ENCODE measurements at regions not wholly inside any gene's neighbourhood (a gene's known extent, or its start where the extent isn't known, plus 50 kb on each side); places are given as distances from the start of the nearest gene placed in this dataset.
A peak's percentile ranks its signal among the peaks of the same experiment; 100 is the strongest.

DNA sequence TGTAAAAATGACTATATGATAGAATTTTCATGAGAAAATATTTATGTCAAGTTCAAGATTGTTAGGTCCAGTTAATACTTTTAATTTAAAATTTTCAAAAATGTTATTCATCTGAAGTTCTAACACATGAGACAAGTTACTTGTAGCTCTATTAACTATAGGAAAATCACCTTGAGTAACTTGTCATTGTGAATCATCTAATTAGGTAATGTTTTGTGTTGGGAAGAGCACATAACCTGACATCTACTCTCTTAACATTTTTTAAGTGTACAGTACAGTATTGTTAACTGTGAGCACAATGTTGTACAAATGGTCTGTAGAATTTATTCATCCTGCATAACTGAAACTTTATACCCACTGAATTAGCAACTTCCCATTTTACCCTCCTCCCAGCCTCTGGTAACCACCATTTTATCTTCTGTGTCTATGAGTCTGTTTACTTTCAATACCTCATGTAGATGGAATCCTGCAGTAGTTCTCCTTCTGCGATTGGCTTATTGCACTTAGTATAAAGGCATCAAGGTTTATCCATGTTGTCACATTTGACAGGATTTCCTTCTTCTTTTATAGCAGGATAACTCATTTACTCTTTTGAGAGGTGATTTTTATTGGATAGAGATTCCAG lies 54.6 kb downstream of the ARL4A start:
- DNase-seq (ENCODE audit: low spot score), result no peak

DNA sequence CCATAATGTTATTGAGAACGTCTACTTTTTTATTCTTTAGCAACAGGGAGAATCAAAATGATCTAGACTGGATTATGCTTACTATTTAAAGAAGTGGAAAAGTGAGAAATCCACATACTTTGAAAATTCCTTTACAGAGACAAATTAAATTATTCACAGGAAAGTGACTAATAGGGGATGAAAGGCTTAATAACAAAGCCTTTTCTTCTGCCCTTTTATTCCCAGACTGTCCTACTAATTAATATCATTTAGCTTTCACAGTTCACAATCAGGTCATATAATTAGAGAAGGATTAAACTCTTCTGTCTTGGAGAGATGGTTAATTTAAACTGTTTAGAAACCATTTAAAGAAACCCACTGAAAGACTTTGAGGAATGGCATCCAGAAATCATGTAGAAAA lies 58.8 kb downstream of the ARL4A start:
- DNase-seq (ENCODE audit: low spot score), result no peak

DNA sequence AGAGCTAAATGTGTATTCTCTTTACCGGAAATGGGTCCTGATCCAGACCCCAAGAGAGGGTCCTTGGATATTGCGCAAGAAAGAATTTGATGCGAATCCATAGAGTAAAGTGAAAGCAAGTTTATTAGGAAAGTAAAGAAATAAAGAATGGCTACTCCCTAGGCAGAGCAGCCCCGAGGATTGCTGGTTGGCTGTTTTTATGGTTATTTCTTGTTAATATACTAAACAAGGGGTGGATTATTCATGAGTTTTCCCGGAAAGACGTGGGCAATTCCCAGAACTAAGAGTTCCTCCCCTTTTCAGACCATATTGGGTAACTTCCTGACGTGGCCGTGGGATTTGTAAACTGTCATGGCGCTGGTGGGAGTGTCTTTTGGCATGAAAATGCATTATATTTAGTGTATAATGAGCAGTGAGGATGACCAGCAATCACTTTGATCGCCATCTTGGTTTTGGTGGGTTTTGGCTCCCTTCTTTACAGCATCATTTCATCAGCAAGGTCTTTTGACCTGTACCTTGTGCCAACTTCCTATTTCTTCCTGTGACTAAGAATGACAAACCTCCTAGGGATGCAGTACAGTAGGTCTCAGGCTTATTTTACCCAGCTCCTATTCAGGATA lies 60.4 kb downstream of the ARL4A start:
- no peak for DNase-seq (ENCODE audit: low spot score)

DNA sequence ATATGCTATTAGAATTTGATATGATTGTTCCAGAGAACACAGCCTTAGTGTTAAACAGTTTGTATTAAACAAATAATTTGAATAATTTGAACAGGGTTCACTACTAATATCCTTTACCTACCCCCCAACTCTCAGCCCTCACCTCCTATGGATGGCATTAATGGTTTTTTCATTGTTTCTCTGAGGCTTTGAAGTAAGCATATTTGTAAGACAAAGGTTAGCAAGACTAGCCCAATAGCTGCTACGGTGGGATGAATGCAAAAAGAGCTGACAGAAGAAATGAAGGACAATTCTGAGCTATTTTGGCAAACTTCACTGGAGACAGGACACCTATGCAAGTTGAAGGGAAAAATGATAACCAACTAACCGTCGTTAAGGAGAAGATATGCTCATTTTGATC lies 61.6 kb downstream of the ARL4A start:
- no peak for DNase-seq (ENCODE audit: low spot score)

DNA sequence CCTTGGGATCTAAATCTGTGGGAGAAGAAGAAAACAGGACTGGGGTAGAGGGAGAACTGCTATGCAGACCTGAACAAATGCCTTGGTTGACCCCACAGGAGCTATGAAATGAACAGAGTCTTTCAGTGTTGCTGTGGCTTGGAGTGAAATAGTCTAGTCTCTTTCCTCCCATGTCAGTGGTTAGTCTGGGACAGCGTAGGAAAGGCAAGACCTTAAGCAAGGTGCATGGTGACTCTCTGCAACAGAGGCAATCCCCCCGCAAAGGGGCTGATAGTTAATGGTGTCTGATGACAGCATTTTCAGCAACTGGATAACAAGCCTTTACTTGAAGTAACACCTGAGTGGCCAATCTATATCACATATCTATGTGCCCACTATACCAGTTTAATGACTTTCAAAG lies 62.3 kb downstream of the ARL4A start:
- DNase-seq (ENCODE audit: low spot score), result no peak

DNA sequence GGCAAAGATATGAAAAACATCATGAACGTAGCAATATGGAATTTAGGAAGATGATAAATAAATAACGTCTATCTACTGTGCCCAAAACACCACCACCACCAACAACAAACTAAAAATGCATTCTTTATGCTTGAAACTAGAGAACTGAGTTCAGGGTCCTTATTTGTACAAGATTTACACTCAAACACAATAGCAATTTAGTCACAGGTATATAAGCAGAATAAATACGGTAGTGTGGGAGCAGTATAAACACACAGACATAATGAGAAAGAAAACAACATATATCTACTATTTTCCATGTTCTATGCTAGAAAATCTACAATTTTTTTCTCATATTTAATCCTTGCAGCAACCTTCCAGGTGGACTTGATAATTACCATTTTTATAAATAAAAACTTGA lies 64.3 kb downstream of the ARL4A start:
- no peak for DNase-seq (ENCODE audit: low spot score)

DNA sequence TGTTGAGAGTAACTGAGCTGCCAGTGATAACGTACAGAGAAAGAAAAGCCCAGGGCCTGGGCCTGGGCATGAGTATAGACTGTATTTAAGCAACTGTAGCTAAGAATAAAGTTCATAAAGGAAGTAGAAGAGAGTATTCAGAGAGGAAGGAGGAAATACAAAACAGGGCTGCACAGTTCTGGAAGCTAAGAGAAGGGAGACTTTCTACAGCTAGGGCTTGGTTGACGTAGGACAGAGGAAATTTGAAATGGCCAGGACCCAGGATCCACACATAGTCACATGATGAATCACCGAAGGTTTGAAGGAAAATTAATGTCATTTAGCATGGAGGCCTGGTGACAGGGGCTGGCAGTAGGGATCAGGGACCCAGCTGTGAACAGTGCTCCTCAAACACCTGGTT lies 66.7 kb downstream of the ARL4A start:
- no peak for DNase-seq (ENCODE audit: low spot score)

DNA sequence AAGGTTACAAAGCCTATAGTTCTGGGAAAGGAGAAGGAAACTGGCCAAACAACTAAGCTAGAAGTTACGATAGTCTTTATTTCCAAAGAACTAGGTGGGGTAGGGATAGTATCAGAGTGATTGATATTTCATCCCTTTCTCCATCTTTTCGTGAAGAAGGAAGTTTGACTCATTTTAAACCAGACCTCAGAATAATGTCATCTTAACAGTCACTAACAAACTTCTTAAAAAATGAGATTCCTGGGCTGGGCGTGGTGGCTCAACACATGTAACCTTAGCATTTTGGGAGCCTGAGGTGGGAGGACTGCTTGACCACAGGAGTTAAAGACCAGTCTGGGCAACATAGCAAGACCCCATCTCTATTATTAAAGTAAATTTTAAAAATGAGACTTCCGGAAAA lies 69.4 kb downstream of the ARL4A start:
- DNase-seq (ENCODE audit: low spot score), result no peak

DNA sequence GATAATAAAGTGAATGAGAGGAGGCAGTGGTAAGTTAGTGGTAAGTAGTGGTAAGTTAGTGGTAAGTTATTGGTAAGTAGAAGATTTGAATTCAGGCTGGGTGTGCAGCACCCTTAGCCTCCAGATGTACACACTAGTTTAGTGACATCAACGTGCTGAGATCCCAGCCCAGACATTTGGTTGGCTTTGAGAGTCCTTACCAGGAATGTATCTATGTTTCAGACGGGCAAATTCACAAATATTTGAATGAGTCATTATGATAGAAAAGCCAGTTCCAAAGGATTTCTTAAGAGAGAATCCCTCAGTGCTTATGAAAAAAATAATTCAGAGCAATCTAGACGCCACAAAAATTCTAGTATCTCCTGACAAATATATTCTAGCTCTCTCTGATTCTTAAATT lies 70.0 kb downstream of the ARL4A start:
- DNase-seq (ENCODE audit: low spot score), result no peak

DNA sequence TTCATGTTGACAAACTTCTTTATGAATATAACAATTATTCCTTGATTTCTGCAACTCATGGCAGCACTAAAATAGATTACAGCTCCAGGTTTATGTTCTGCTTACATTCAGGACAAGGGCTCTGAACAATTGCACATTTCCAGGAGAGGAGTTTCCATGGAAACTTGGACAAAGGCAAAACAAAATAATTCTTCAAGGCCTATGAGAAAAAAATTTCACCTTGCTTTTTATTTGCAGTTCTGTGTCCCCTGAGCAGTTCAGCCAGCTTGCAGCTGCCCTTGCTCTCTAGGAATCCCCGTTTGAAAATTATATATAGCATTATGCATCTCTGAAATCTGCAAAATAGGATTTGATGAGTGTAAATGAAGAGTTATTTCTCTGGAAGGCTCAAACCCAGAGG lies 71.7 kb downstream of the ARL4A start:
- DNase-seq (ENCODE audit: low spot score), result no peak

DNA sequence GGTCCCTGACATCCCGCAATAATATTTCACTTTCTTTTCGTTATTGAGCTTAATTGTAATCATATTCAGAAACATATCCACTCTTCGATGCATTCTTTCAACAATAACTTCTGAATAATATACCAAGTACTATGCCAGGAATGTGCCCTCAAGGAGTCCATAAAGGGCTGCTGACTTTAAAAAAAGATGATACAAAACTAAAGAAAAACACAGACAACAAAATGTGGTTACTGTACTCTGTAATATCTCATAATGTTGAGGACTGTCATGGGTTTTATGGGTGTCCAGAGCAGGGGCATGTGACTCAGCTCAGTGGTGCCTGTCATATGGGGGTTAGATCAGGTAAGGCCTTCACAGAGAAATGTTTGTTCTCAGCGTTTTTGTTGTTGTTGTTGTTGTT lies 73.7 kb downstream of the ARL4A start:
- DNase-seq (ENCODE audit: low spot score), result no peak

DNA sequence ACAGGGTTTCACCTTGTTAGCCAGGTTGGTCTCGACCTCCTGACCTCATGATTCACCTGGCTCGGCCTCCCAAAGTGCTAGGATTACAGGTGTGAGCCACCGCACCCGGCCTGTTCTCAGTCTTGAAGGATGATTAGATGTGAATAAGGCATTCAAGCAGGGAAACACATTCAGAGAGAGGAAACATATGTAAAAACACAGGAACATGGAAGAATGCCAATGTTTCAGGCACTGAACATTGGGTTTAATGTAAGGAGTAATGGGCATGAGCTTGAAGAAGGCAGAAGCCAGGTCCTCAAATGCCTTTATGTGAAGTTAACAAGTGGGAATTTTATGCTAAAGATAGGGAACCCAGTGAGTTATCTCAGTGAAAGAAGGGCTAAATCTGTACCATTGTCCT lies 74.3 kb downstream of the ARL4A start:
- DNase-seq (ENCODE audit: low spot score), result no peak

DNA sequence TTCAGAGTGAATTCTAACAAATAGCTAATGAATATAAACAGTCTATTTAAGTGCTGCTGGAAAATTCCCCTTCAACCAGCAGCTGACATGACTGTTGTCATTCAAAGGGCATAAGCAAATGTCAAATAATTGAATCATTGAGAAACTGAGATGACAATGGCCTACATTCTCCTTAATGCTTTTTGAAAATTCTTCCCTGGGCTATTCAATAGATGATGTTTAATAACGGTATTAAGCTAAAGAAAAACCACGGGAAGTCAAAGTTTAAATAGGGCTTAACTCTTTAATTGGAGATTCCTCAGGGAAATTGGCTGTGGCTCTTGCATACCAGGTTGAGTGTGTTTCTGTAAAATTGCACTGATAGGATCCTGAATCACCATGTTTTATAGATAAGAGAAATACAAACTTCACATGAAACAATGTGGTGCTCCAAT lies 77.0 kb downstream of the ARL4A start:
- no peak for DNase-seq (ENCODE audit: low spot score)

DNA sequence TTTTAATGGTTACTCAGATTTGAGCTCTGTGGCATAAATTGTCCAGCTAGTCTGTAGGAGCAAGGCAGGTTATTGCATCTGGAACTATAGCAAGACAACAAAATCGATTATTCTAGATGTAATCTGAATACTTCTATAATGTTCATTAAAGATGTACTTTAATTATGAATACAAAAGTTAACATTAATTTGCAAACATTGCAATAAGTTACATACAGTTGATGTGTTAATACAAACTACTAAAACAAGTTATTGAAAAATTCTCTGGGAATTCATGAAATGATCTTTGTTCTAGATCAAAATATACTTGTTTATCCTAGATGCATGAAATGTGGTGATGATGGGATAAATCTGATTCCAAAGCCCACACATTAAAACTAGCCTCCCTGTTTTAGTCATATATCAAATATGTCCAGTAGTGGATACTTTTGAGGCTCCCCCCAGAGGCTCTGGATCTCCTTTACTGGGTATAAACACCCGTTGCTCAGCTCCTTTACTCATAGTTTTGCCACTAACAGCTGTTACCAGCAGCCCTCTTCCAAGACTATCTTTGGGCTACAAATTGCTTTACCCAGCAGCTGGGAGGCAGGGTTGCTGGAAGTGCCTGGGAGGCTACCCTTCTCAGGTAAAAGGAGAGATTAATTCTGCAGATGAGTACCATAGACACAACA lies 78.1 kb downstream of the ARL4A start:
- no peak for DNase-seq (ENCODE audit: low spot score)

DNA sequence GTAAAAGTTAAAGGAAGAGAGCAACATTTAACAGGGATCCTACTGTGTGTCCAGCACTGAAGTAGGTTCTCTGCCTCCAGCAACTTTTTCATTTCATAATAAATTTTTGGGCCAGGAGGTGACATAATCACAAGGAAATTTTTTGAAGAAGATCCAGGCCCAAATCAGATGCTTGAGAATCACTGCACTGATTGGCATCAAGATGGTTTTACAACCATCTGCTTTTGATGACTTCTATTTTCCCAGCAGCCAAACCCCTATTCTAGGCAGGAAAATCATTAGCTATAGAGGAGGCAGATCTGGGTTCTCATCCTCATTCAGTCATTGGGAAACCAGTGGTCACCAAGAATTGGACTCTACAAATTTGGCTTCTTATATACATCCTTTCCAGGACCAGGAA lies 79.0 kb downstream of the ARL4A start:
- DNase-seq (ENCODE audit: low spot score), result no peak

DNA sequence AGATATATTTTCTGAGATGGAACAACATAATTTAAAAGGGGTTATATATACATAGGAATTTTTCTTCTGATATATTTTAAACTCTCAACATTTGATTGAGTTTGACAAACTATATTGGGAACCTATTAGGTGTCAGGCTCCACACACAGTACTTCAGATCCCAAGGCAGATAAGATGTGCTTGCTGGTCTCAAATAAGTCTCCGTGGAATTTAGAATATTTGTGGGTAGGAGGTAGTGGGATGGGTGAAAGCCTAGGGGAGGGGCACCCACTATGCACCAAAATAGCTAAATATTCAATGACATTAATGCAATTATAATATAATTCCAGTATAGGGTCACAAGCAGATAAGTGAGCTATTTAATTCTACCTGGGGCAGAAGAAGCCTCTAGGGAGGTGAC lies 81.5 kb downstream of the ARL4A start:
- no peak for DNase-seq (ENCODE audit: low spot score)

DNA sequence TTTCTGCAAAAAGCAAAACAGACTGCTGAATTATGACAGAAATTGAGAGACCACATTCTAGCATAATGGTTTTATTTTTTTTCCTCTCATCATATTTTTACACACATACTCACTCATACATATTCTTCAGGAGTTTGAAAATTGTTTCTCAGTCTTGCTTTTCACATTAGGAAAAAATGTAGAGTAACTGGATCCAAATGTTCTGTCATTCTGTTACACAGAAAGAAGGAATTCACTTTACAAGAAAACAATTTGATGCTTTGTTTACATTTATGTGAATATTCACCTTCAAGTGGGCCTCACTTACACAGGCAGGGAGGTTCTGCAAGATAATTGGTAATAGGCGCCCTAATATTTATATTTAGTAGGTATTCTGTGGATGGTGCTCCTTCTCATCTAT lies 82.0 kb downstream of the ARL4A start:
- DNase-seq (ENCODE audit: low spot score), result no peak

DNA sequence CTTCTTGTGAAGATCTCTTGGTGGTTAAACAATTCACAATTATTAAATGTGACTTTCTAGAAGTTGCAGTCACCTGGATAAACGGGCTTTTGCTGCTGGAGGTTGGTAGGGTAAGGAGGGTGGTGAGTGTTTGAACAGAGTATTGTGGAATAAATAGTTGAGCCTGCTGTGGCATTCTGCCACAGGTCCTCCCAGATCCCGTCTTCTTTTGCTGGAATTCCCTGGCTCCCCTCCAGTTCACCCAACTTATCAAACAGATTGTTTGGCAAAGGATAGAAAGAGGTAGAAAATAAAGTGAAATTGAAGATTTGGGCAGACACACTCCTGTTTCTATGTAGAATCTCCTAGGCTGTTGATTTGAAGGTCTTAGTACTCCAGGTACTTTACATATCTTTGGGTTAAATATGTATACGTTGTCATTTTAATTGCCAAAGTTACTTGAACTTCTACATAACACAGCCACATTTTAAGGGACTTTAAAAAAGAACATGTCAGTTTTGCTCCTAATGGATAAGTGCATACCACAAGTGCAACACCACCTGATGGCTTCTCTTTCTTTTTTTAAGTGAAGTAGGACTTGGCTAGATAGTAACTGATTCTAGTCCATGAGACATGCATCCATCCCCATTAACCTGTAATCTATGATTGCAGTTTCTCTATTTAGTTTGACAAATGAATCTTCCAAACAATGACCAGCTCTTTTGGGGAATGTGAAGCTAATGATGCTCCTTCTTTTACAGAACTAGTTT lies 83.0 kb downstream of the ARL4A start:
- DNase-seq (ENCODE audit: low spot score), result no peak

DNA sequence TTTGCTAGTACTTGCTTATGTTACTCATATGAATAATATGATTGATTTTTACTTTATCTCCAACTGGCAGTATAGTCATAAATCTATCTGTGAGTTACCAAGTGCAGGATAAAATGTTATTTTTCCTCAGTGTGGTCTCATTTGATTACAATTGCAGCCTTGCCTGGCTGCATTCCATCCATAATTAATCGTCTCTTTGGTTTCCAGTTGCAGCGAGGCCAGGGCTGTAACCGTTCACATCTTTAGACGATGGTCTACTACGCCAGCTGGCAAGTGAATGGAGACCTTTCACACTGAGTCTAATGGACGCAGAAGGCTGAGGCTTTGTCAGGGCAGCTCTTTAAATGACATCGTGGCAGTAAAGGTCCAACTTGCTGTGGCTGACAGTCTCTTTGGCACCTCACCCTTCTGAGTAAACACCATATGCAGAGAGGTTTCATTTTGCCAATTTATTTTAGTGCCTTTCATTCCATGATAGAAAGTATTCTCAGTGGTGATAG lies 84.0 kb downstream of the ARL4A start:
- peak; percentile 4 for DNase-seq (ENCODE audit: low spot score)

DNA sequence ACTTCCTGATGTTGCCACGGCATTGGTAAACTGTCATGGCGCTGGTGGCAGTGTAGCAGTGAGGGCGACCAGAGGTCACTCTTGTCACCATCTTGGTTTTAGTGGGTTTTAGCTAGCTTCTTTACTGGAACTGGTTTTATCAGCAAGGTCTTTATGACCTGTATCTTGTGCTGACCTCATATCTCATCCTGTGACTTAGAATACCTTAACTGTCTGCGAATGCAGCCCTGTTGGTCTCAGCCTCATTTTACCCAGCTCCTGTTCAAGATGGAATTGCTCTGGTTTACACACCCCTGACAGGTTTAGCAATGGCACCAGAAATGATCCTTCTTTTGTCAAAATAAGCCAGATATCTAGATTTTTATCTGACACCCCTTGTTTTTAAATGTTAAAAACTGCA lies 85.3 kb downstream of the ARL4A start:
- DNase-seq (ENCODE audit: low spot score), result no peak

DNA sequence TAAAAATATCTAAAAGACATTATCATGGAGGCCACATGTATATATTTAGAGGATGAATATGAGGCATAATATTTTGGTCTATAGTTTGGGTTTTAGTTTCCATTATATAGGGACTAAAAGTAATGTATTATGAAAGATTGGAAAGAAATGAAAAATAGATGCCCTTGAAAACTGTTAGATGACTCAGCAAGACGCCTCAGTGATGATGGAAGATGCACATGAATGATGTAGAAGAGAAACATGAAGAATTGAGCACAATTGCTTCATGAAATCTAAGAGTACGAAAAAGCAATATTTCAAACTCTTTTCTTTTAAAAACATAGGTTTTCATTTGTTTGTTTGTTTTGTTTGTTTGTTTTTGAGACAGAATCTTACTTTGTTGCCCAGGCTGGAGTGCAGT lies 89.8 kb downstream of the ARL4A start:
- DNase-seq (ENCODE audit: low spot score), result no peak

DNA sequence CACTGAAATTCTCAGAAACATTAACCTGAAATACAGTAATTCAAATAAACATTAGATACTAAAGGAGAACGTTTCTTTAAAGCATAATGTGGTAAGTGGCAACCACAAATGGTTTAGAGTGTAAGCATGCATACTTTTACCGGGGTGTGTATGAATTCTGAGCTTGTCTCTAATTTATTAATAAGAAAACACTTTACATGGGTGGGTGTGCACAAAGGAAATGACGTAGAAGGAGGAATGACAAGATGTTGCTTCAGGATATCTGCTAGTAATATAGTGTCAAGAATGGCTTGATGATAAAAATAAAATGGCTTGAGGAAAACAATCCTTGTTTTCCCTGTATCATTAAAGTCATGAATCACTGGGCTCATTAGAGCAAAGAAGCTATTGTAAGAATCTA lies 92.5 kb downstream of the ARL4A start:
- no peak for DNase-seq (ENCODE audit: low spot score)

Measured in SK-N-DZ (cell line).